Transverse colon (tissue), 4 donors: ENCODE measurements at regions not wholly inside any gene's neighbourhood (a gene's known extent, or its start where the extent isn't known, plus 50 kb on each side); places are given as distances from the start of the nearest gene placed in this dataset.

Experiments used
- EP300 ChIP-seq: sonication (generic); formaldehyde crosslinking; IDR thresholded peaks from one replicate; pipeline ENCODE4 v1.6.1; 2017; ENCODE audit warnings: antibody characterized with exemption, low read depth
- POLR2A ChIP-seq: fragments of 450-650 bp; IDR thresholded peaks from one replicate; pipeline ENCODE4 v1.6.1; 2016; ENCODE audit warnings: antibody characterized with exemption, mild to moderate bottlenecking, moderate library complexity
- POLR2AphosphoS5 ChIP-seq, 3 donors: sonication (generic); formaldehyde crosslinking; IDR thresholded peaks; one replicate each; pipeline ENCODE4 v1.6.1; 2016; ENCODE audit warnings: antibody characterized with exemption in 3 of 3
- TF ChIP-seq, protein P1 (sequence below), 5 experiments: fragments of 200-600 bp in 3 of 5; fragments of 450-650 bp in 2 of 5; sonication (generic) in 3 of 5; IDR thresholded peaks; 1 replicate in 2 of 5; 2 replicates in 3 of 5; pipeline ENCODE4 v1.5.1; 2016 to 2017; ENCODE audit warnings: antibody characterized with exemption in 5 of 5, inconsistent platforms in 3 of 5, mild to moderate bottlenecking in 2 of 5, moderate library complexity in 1 of 5

- TF ChIP-seq, protein P1, sequence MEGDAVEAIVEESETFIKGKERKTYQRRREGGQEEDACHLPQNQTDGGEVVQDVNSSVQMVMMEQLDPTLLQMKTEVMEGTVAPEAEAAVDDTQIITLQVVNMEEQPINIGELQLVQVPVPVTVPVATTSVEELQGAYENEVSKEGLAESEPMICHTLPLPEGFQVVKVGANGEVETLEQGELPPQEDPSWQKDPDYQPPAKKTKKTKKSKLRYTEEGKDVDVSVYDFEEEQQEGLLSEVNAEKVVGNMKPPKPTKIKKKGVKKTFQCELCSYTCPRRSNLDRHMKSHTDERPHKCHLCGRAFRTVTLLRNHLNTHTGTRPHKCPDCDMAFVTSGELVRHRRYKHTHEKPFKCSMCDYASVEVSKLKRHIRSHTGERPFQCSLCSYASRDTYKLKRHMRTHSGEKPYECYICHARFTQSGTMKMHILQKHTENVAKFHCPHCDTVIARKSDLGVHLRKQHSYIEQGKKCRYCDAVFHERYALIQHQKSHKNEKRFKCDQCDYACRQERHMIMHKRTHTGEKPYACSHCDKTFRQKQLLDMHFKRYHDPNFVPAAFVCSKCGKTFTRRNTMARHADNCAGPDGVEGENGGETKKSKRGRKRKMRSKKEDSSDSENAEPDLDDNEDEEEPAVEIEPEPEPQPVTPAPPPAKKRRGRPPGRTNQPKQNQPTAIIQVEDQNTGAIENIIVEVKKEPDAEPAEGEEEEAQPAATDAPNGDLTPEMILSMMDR (IDR thresholded peaks at IDR 0.05), result no peak
- TF ChIP-seq POLR2A (no peak), POLR2AphosphoS5 (IDR thresholded peaks at IDR 0.05) (no peak), EP300 (no peak)
Observed at GRCh38 chr13:22001336-22001735, 330.5 kb downstream of the FGF9 start.
